GM12875 (cell line): ENCODE measurements at regions not wholly inside any gene's neighbourhood (a gene's known extent, or its start where the extent isn't known, plus 50 kb on each side); places are given as distances from the start of the nearest gene placed in this dataset.

Source experiments
- H3K4me3 ChIP-seq: one replicate; pipeline ENCODE4 v1.5.1; 2011; ENCODE audit warnings: low read depth, low read length, control low read depth
- CTCF ChIP-seq: IDR thresholded peaks from 2 replicates; pipeline ENCODE4 v1.5.1; 2011; ENCODE audit warnings: low read depth, mild to moderate bottlenecking, control low read depth, inconsistent platforms, low read length, moderate library complexity, borderline replicate concordance; ENCODE audit not compliant: insufficient read depth

GRCh38 chr18:39801010-39801409 is 2154.0 kb upstream of the PIK3C3 start:
- no peak overlapping the region for H3K4me3 ChIP-seq
- TF ChIP-seq CTCF, result no peak

GRCh38 chr18:39799006-39799405 is 2156.0 kb upstream of the PIK3C3 start:
- no peak overlapping the region for H3K4me3 ChIP-seq
- TF ChIP-seq CTCF, result no peak

- TF ChIP-seq CTCF, result no peak
- no peak overlapping the region for H3K4me3 ChIP-seq
These were observed 2158.6 kb upstream of the PIK3C3 start for GRCh38 chr18:39796393-39796792.

- no peak overlapping the region for H3K4me3 ChIP-seq
- TF ChIP-seq CTCF, result no peak
These were observed 2159.7 kb upstream of the PIK3C3 start for GRCh38 chr18:39795350-39795749.

GRCh38 chr18:39793609-39794008 is 2161.4 kb upstream of the PIK3C3 start:
- H3K4me3 ChIP-seq, result no peak overlapping the region
- TF ChIP-seq CTCF, result no peak

- TF ChIP-seq CTCF, result no peak
- no peak overlapping the region for H3K4me3 ChIP-seq
These were observed 2166.7 kb upstream of the PIK3C3 start for GRCh38 chr18:39788383-39788782.

- no peak for TF ChIP-seq CTCF
These were observed 2168.6 kb upstream of the PIK3C3 start for GRCh38 chr18:39786477-39786876.

More at GRCh38 chr18:39786477-39786876, 2168.6 kb upstream of the PIK3C3 start:
- no peak overlapping the region for H3K4me3 ChIP-seq
